Activated naive CD8-positive, alpha-beta T cell (primary cell): ENCODE measurements at regions not wholly inside any gene's neighbourhood (a gene's known extent, or its start where the extent isn't known, plus 50 kb on each side); places are given as distances from the start of the nearest gene placed in this dataset.

ENCODE experiments used
- H3K27ac Mint-ChIP-seq: one replicate; pipeline ENCODE4 v1.8.0; 2021; ENCODE audit warnings: mixed read lengths
- H3K27me3 Mint-ChIP-seq: one replicate; pipeline ENCODE4 v1.8.0; 2021; ENCODE audit warnings: mixed read lengths
- H3K36me3 Mint-ChIP-seq: one replicate; pipeline ENCODE4 v1.8.0; 2021; ENCODE audit warnings: mixed read lengths
- H3K4me1 Mint-ChIP-seq: one replicate; pipeline ENCODE4 v1.8.0; 2021; ENCODE audit warnings: low read depth, mixed read lengths
- H3K4me3 Mint-ChIP-seq: one replicate; pipeline ENCODE4 v1.8.0; 2021; ENCODE audit warnings: mild to moderate bottlenecking, mixed read lengths
- H3K9me3 Mint-ChIP-seq: one replicate; pipeline ENCODE4 v1.8.0; 2021; ENCODE audit warnings: low read depth, mixed read lengths

DNA sequence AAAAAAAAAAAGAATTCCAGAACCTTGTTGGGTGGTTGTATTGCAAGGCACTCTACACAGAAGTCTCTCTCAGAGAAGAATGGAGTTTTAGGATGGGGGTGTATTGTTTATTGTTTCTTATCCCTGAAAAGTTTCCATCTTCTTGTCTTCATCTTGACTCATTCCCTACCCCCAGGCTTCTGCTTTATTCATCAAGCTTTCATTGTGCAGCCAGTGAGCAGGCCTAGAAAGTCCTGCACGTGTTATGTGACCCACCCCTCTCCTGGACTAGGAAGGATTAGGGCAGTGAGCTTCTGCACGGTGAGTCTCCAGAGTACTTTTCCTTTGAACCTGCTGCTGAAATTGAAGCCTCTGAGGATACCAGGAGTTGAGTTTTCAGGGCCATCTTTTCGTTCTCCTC lies 150.9 kb upstream of the IL12A start:
- Mint-ChIP-seq H3K4me1 (peaks cover 2% of the 10 kb centered on the region), H3K27me3 (peaks cover 11% of the 10 kb centered on the region)

DNA sequence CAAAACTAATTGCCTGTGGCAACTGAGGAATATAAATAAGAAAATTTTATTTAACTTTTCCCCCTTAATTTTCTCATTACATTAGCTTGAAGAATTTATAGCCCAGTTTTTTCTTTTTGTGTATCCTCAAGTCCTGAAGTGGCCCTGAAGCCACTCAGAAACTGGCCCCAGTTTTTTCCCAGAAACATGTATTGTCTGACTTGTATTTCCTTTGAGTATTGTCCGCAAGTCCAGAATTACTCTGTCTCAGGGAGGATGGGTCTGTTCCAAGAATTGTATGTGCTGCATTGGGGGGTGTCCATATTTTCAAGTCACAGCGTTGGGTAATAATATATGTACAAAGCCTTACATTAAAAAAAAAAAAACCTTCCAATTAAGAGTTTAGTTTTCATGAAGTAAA lies 149.7 kb upstream of the IL12A start:
- peaks cover 2% of the 10 kb centered on the region for H3K4me1 Mint-ChIP-seq
- peaks cover 14% of the 10 kb centered on the region for H3K27me3 Mint-ChIP-seq
- H3K36me3 Mint-ChIP-seq = no peaks in the 10 kb centered on the region
- H3K9me3 Mint-ChIP-seq = no peaks in the 10 kb centered on the region
- no peak overlapping the region for H3K27ac Mint-ChIP-seq
- no peak overlapping the region for H3K4me3 Mint-ChIP-seq

More for the DNA sequence above, 150.9 kb upstream of the IL12A start:
- Mint-ChIP-seq H3K27ac (no peak overlapping the region), H3K4me3 (no peak overlapping the region), H3K9me3 (no peaks in the 10 kb centered on the region), H3K36me3 (no peaks in the 10 kb centered on the region)

DNA sequence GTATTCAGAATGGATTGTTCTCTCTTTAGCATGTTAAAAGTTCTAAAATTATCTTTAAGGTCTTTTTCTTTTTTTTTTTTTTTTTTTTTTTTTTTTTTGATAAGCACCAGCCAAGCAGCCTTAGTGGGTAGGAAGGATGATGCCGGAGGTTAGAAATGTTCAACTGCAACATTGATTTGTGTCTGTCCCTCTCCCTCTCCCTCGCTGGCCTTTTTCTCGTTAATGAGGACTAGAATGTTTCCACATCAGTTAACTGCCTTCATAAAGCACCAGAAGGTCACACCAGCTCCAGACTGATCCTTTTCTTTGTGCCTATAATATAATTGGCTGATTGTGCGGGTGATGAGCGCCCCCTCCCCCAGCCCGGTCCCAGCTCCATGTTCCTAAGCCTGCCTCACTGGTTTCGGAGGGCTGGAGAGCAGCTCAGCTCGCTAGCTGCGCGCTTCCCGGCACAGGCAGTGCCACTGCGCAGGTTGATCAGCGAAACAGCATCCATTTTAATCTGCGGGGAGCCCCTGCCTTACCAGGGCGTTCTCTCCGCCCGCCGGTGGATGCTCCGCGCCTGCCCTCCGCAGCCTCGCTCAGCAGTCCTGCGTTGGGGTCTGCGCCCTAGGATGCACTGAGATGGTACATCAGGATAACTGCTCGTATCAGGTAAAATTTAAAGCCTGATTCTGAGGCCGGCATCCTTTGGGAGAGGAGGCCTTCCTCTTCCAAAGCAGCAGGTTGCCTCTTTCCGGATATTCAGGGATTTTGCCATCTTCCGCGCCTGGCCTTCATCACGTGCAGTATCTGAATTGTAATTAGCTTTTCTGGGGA lies 148.9 kb upstream of the IL12A start, which contains the start of gene SCHIP1:
Gene SCHIP1 (plus strand): TSS at position 301 of the 819 bp plus-strand sequence.
- H3K4me3 Mint-ChIP-seq = peak within 1 kb of the TSS; percentile 13
- peaks cover 2% of the 10 kb centered on the region for H3K4me1 Mint-ChIP-seq
- no peaks in the 10 kb centered on the region for H3K36me3 Mint-ChIP-seq
- H3K9me3 Mint-ChIP-seq = no peaks in the 10 kb centered on the region
- H3K27me3 Mint-ChIP-seq = peaks cover 14% of the 10 kb centered on the region
- H3K27ac Mint-ChIP-seq = no peak within 1 kb of the TSS

DNA sequence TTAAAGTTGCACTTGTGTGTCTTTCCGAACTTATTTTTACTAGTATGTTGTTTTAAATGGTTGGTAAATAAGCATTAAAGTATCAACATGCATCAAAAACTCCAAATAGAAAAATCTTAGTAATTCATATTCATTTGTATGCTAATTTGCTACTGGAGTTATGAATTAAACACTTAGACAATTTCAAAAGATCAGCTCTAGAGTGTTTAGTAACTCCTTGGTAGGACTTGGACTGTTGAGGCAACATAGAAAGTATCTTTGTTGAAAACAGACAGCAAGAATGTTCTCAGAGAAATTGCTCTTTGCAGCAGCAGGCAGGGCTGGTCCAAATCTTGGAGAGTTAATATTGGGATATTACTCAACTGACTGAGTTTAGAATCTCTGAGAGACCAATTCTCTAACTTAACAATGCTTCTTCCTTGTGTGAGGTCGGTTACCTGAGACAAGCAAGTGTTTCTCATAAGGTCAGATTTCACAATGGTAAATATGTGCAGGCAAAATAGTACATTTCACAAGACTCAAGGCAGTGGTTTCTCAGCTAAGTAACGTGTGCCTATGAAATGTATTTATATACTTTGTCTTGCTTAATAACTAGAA lies 147.8 kb upstream of the IL12A start:
- Mint-ChIP-seq H3K4me3 (no peak overlapping the region), H3K27me3 (peaks cover 14% of the 10 kb centered on the region)

DNA sequence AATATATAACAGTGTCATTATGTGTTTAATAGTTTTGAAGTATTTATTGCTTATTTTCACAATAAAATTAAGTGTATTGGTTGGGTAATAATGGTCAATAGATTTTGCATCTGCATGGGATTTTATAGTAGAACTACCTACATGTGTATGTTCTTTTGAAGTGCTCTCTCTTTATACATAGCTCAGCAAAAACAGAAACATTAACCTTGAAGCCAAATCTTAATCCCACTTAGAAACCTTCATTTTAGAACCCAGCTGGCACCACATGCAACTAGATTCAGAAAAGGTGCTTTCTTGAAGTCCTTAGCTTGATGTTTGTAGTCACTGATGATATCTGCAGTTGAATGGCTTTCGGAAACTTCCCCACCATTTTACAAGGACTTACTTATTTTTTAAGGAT lies 146.9 kb upstream of the IL12A start:
- Mint-ChIP-seq H3K4me1 (peaks cover 2% of the 10 kb centered on the region), H3K27me3 (peaks cover 16% of the 10 kb centered on the region), H3K27ac (no peak overlapping the region), H3K9me3 (no peaks in the 10 kb centered on the region), H3K36me3 (no peaks in the 10 kb centered on the region), H3K4me3 (no peak overlapping the region)

More for the DNA sequence above, 147.8 kb upstream of the IL12A start:
- H3K9me3 Mint-ChIP-seq = no peaks in the 10 kb centered on the region
- H3K4me1 Mint-ChIP-seq = peaks cover 2% of the 10 kb centered on the region
- H3K27ac Mint-ChIP-seq = no peak overlapping the region
- no peaks in the 10 kb centered on the region for H3K36me3 Mint-ChIP-seq

DNA sequence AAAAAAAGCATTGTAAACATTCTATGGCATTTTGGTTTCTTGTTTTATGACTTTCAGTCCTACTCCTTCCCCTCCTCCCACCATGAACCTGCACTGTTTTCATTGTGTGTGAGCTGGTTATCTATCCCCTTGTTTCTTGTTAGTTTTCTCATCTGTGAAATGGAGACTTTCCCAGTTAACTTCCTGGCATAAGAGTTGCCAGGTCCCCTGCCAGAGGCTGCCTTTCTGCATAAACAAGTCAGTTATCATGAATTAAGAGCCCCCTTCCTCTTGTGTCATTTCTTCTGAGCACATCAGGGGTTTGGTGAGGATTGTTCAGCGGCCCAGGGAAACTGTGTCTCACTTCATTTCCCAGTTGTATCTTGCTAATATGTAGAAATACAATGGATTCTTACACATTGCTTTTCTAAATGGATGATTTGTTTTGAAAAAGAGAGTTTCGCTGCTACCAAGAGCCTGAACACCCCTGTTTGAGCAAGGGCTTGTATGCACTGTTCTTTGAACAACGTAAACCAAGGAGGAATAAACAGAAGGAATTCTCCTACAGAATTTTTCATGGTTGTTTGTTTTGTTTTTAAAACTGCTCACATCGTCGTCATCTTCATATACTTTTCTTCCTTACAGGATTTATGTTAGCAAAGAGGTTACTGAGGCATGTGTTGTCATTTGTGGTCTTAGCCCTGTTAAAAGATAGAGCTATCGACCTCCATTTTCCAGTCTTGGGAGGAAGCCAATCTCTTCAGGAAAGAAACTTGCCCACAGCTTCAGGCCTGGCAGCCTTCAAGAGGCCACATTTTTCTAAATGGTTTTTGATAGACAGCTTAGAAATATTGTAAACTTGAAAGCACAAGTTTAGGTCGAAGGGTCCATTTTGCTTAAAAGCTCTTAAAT lies 144.6 kb upstream of the IL12A start:
- Mint-ChIP-seq H3K36me3 (no peaks in the 10 kb centered on the region), H3K27ac (no peak overlapping the region), H3K4me3 (no peak overlapping the region), H3K27me3 (peaks cover 16% of the 10 kb centered on the region), H3K9me3 (no peaks in the 10 kb centered on the region), H3K4me1 (peaks cover 2% of the 10 kb centered on the region)

DNA sequence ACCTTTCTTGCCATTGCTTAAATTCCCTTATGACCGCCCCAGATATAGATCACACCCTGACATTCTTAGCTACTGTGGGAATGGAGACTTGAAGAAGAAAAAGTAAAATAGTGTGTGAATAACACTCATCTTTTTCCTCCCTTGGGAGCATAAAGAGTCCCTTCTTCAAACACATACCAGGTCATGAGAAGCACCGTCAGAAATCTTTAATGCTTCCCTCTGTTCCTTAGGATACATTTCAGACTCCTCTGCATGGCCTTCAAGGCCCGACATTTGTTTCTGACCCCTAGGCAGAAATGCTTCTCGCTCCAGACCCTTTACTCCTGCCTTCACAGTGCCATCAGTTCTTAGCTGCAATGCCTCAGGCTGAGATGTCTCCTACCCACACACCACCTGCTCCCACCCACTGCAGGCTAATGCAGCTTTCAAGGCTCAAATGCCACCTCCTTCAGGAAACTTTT lies 143.8 kb upstream of the IL12A start:
- no peak overlapping the region for H3K4me3 Mint-ChIP-seq
- H3K27ac Mint-ChIP-seq = no peak overlapping the region
- peaks cover 16% of the 10 kb centered on the region for H3K27me3 Mint-ChIP-seq
- H3K9me3 Mint-ChIP-seq = no peaks in the 10 kb centered on the region
- H3K36me3 Mint-ChIP-seq = no peaks in the 10 kb centered on the region
- peaks cover 2% of the 10 kb centered on the region for H3K4me1 Mint-ChIP-seq

DNA sequence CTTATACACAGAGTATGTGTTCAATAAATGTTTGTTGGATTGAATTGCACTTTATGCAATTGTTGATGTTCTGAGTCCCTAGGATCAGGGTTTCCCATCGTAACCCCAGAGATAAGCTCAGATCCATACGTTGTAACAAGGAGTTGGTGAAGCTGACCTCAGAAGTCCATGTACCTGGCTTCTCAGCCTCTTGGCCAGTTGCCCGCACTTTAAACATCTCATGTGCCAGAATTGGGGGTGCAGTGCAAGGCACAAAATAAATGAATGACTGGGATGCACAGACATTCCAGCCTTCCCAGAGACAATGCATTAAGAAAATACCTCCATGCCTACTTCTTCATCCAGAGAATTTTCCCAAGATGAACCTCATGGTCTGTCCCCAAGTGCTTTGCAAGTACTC lies 142.9 kb upstream of the IL12A start:
- no peak overlapping the region for H3K4me3 Mint-ChIP-seq
- H3K27me3 Mint-ChIP-seq = peaks cover 16% of the 10 kb centered on the region
- no peaks in the 10 kb centered on the region for H3K4me1 Mint-ChIP-seq
- H3K9me3 Mint-ChIP-seq = no peaks in the 10 kb centered on the region
- H3K27ac Mint-ChIP-seq = no peak overlapping the region
- no peaks in the 10 kb centered on the region for H3K36me3 Mint-ChIP-seq

DNA sequence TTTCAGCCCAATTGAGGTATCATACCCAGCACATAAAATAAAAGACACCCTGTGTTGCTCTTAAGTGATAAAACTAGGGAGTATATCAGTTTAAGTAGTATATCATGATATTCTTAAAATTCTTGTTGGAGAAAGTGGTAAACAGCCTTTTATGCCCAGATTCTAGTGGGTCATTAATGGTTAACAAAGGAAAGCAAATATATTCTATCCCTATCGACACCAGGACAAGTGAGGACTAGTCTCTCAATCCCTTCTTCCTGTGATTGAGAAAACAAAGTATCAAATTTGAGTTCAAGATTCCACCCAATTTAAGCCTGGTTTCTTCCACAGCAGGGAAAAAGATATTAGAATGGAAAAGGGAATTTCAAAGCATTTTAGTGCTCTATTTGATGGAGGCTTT lies 142.4 kb upstream of the IL12A start:
- H3K9me3 Mint-ChIP-seq = no peaks in the 10 kb centered on the region
- no peaks in the 10 kb centered on the region for H3K36me3 Mint-ChIP-seq
- no peaks in the 10 kb centered on the region for H3K4me1 Mint-ChIP-seq
- no peak overlapping the region for H3K4me3 Mint-ChIP-seq
- no peak overlapping the region for H3K27ac Mint-ChIP-seq
- peaks cover 16% of the 10 kb centered on the region for H3K27me3 Mint-ChIP-seq

DNA sequence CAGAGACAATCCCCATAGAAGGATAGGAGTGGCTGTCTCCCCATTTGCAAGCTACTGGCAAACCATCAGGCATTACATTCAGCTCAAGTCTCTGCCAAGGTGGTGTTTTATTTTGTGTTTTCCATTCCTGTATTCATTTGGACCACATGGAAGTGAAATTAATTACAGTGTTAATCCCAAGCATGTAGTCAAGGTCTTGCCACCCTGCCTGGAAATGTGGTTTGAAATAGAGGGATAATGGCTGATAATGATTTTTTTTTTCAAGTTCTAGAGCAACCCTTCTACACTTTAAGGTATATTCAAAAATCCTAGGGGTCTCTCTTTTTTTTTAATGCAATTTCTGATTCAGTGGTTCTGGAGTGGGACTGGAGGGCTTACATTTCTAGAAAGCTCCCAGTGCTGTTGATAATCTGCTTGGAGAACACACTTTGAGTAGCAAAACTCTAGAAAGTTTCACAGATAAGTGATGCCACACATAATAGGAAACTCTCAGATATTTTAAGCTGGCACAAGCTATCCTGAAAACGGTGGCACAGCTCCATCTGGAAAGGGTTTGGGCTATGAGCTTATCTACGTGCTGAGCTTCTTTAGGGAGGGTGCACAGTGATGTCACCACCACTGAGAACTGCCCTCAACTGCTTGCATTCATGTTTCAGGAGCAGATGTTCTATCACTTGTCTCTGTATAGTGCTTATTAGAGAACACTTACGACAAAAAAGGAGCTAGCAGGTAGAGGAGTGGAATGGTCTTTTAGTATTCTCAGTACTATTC lies 140.1 kb upstream of the IL12A start:
- Mint-ChIP-seq H3K4me1 (no peaks in the 10 kb centered on the region), H3K4me3 (no peak overlapping the region), H3K27me3 (peaks cover 11% of the 10 kb centered on the region), H3K27ac (no peak overlapping the region), H3K9me3 (no peaks in the 10 kb centered on the region), H3K36me3 (no peaks in the 10 kb centered on the region)

DNA sequence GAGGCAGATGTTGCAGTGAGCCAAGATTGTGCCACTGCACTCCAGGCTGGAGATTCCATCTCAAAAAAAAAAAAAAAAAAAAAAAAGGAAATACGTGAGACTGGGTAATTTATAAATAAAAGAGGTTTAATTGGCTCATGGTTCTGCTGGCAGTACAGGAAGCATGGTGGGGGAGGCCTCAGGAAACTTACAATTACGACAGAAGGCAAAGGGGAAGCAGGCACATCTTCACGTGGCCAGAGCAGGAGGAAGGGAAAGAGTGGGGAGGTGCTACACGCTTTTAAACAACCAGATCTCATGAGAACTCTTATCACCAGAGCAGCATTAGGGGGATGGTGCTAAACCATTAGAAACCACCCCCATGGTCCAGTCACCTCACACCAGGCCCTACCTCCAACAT lies 138.2 kb upstream of the IL12A start:
- Mint-ChIP-seq H3K36me3 (no peaks in the 10 kb centered on the region), H3K27me3 (peaks cover 10% of the 10 kb centered on the region), H3K4me3 (no peak overlapping the region), H3K27ac (no peak overlapping the region), H3K9me3 (no peaks in the 10 kb centered on the region), H3K4me1 (no peaks in the 10 kb centered on the region)

DNA sequence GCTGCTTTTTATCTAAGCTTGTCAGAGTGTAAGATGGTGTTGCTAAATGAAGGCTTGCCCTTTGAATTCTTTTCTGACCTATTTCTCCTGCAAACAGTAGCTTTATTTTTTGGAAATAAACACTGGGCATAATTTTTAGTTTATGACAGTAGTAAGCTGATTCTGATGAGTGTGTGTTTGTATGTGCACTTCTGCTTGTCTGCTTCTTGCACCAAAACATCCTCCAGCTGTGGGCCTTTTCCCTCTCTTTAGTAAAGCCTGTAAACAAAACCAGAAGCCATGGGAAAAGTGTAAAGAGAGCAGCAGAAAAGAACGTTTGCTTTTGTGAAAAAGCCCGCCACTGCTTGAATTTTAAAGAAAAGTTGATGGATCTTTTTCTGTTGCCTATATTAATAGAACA lies 136.4 kb upstream of the IL12A start:
- Mint-ChIP-seq H3K27ac (no peak overlapping the region), H3K36me3 (no peaks in the 10 kb centered on the region), H3K4me3 (no peak overlapping the region), H3K27me3 (peaks cover 12% of the 10 kb centered on the region), H3K9me3 (no peaks in the 10 kb centered on the region), H3K4me1 (peaks cover 2% of the 10 kb centered on the region)

DNA sequence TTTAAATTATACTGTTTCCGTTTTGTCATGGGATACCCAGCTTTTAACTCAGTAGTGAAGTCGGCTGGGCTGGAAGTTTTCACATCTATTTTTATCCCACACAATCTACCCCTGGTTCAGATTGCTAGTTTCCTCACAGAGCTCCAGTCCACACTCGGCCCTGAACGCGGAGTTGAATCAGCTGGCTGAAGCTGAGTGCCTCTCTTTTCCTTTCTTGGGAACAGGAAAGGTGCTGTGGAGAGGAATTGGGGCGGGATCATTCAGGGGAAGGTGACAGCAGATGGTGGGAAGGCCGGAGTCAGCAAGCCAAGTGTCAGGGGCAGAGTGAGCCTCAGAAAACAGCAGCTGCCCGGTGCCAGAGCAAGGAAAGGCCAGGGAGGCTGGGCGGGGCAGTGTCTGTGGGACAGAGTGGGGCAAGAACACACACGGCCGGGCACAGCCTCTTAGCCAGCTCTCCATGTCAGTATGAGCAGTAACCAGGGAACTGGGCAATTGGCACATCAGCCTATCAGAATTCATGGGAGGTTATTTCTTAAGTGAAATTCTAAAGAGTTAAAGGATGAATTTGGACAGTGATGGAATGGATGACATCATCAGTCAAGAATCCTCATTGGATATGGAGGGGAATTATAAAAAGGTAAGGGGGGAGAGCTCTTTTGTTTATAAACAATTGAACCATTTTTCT lies 135.7 kb upstream of the IL12A start:
- H3K4me1 Mint-ChIP-seq = peaks cover 2% of the 10 kb centered on the region
- H3K36me3 Mint-ChIP-seq = no peaks in the 10 kb centered on the region
- H3K27me3 Mint-ChIP-seq = peaks cover 10% of the 10 kb centered on the region
- H3K27ac Mint-ChIP-seq = no peak overlapping the region
- no peaks in the 10 kb centered on the region for H3K9me3 Mint-ChIP-seq
- H3K4me3 Mint-ChIP-seq = no peak overlapping the region

DNA sequence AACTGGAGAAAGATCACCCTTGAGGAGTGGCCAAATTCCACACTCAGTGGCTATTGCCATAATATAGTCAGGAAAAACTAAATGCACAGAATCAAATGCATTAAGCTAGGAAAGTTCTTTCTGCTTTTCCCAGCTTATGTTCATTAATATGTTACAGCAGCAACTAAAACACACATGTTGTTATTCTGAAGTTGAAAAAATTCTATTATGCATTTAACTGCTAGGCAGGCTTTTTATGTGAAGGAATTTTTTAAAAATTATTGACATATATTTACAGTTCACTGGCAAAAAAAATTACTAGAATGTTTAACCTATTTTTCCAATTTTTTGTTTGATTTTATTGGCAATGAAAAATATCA lies 135.2 kb upstream of the IL12A start:
- peaks cover 9% of the 10 kb centered on the region for H3K27me3 Mint-ChIP-seq
- H3K4me3 Mint-ChIP-seq = no peak overlapping the region
- H3K4me1 Mint-ChIP-seq = peaks cover 2% of the 10 kb centered on the region
- H3K36me3 Mint-ChIP-seq = no peaks in the 10 kb centered on the region
- no peaks in the 10 kb centered on the region for H3K9me3 Mint-ChIP-seq
- no peak overlapping the region for H3K27ac Mint-ChIP-seq
